ENCODE measurements at regions not wholly inside any gene's neighbourhood (a gene's known extent, or its start where the extent isn't known, plus 50 kb on each side); places are given as distances from the start of the nearest gene placed in this dataset.

DNA sequence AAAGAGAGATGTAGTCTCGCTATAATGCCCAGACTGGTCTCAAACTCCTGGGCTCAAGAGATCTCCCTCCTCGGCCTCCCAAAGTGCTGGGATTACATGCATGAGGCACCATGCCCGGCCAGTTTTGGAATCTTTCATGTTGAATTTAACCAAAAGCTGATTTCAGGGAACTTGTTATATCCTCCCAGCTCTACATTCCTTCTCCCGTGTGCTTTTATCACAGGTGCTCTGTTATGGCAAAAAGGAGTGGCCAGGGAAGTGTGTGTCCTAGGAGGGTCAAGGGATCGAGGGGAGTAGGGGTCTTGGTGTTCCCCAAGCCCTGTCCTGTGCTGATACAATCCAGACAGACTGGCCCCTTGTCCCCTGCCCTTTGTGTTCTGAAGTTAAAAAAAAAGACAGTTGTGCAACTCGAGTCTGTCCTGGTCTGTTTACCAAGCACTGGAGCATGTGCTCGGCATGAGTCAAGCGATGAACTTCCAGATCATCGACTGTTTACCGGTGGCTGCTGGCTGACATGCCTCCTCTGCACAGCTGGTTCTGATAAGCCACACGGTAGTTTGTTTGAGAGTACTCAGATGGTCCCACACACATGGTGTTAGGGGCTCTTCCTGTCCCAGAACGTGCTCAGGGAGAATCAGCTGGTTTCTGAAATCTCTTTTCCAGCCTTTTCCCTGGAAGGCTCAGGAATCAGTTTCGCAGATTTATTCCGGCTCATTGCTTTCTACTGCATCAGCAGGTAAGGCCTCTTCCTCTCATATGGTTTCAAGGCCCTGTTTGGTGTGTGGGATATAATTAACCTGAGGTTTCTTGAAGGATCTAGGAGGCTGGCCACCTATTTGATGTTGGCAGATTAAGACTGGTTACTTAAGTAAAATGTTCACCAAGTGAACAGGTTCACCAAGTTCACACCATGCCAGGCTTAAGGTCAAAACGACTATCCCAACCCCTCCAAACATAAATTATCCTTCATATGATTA lies 52.6 kb upstream of the NAA20 start:
- no peak for TF ChIP-seq CTCF (conservative IDR thresholded peaks at IDR 0.05)
- no peak for TF ChIP-seq EZH2 (IDR thresholded peaks at IDR 0.05; ENCODE audit: low read depth)
